NCI-H146 treated with DMSO at 0.1 percent for 48 hours (cell line): ENCODE measurements at regions not wholly inside any gene's neighbourhood (a gene's known extent, or its start where the extent isn't known, plus 50 kb on each side); places are given as distances from the start of the nearest gene placed in this dataset.
"Not testable (repeated sequence)": the region's sequence is repeated elsewhere in the genome, so short reads cannot be mapped to it uniquely, and the experiment has no call there.

Experiments used
- DNase-seq: peaks from one replicate; lab custom pipeline; 2025; ENCODE audit not compliant: unreplicated experiment; lab: John Stamatoyannopoulos, UW

DNA sequence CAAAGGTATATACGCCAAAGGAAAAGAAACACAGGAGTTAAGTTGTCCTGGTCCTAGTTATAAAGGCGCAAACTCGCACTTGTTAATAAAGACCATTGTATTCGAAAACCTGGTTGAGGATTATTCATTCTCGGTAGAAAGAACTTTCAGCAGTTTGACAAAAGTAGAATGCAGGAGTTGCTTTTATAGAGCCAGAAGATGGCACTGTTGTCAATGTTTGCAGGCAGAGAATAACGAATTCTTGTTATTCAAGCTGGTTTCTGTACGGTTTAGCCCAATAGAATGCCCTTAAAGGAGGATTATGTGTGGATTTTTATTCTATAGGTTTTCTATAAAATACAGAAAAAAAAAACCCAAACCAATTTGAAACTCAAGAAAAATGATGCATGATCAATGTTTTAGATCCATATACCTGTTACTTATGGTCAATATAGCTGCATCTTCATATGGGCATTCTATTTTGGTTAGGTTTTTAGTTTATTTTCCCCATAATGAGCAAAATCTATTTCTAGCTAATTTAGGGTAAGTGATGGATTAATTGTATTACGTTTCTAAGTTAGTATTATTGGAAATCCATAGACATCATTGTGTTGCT is 510.3 kb downstream of the PLCL1 start:
- peak; percentile 6 for DNase-seq

DNA sequence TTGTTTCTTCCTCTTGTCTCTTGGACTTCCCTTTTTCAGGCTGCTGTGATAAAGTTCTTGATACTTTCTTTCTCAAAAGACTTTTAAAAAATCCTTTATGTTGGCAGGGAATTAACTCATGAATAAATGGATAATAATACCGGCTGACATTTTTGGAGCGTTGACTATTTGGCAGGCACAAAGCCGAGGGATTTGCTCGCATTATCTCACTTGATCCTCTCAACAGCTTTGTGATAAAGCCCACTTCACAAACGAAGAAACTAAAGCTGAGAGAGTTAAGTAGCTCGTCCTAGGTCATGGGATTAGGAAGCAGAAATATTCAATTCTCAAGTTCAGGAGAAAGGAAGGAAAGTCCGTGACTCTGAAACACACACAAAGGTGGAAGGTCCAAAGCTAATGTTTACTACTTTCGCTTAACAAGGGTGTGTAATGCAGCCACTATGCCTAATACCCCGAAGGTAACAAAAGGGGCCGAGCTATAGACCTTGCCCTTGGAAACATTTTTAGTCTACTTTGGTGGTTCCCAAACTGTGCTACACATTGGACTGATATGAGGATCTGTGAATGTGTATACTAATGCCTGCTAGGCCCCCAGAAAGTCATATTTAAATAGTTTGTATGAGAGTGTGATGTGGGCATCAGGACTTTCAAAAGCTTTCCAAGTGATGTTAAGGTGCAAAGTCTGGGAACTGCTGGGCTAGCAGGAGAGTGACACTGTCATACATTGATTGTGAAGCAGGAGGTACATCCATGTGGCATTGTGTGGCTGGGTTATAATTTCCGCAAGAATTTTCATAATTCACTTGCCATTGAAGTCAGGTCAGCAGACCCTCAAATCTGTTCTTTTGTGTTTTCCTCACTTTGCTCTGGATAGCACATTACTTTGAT is 508.4 kb downstream of the PLCL1 start:
- no peak for DNase-seq

DNA sequence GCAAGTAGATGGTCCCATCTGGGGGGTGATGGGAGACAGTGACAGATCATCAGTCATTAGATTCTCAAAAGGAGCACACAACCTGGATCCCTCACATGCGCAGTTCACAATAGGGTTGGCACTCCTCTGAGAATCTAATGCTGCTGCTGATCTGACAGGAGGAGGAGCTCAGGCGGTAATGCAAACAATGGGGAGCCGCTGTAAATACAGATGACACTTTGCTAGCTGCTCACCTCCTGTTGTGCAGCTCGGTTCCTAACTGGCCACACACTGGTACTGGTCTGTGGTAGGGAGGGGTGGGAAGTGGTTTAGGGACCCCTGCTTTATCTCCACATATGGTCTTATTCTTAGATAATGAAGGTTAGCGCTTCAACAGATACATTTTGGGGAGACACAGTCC is 506.6 kb downstream of the PLCL1 start:
- no peak for DNase-seq

- no peak for DNase-seq
Observed at GRCh38 chr2:198309673-198310280, 505.4 kb downstream of the PLCL1 start.

- DNase-seq, result no peak
Observed at GRCh38 chr2:198309081-198309480, 504.7 kb downstream of the PLCL1 start.

GRCh38 chr2:198308368-198308767 is 504.0 kb downstream of the PLCL1 start:
- no peak for DNase-seq

- no peak for DNase-seq
Observed at GRCh38 chr2:198307093-198307492, 502.7 kb downstream of the PLCL1 start.

DNA sequence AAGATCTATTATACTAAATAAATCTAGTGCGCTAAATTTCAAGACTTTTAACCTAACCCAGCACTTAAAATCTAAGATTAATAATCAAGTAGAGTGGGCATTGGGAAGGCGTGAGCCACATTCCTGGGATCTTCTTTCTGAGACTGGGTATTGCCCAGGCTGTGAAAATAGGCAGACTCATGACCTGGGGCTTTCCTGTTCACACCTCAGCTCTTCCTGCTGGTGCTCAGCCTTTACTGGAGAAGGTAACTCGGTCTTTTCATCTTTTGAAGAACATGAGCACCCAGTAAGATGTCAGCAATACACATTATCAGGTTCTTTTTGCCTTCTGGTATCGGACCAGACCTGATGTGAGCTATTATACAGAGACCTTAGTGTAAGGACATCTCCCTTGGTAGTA is 500.5 kb downstream of the PLCL1 start:
- no peak for DNase-seq

DNA sequence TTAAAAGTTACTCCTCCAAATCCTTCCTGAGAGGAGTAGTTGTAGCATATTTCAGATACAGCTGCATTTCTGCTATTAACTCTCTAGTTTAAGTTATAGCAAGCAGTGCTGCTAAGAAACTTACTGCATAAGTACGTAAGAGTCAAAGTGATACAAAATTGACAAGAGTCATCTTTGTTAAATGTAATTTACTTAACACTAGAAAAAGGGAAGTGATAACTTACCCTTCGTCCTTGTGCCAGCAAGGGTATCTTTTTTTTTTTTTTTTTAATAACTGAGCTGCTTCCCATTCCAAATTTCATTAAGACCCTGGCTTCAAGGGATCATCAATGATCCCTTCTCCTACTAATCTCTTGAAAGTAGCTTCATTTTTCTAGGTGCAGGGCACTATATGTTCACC is 493.0 kb downstream of the PLCL1 start:
- DNase-seq, result no peak

DNA sequence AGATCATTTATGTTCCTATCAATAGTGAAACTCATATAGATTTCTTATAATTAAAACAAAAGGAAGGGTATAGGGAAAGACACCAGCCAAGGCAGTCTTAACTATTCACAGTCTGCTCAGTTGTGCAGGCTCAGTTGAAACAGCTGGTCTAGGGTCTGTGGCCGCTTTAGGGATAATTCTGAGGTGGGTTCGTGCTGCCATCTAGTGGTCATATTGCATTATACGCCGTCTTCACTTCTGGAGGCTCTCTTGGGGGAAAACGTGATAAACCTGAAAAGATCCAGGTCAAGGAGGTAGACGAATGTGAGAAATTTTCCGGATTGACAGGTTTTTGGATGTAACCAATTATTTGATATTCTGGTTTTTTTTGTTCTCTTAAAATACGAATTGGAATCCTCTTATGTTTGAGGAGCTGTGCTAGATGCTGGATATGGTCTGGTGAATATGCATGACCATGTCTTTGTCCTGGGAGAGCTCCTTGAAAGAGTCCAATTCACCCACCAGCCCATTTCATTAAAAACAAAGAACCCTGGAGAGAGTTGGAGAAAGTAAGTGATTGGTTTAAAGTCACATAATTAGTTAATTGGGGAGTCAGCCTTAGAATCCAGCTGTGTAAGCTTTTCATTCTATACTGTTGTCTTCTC is 492.4 kb downstream of the PLCL1 start:
- peak; percentile 7 for DNase-seq

DNA sequence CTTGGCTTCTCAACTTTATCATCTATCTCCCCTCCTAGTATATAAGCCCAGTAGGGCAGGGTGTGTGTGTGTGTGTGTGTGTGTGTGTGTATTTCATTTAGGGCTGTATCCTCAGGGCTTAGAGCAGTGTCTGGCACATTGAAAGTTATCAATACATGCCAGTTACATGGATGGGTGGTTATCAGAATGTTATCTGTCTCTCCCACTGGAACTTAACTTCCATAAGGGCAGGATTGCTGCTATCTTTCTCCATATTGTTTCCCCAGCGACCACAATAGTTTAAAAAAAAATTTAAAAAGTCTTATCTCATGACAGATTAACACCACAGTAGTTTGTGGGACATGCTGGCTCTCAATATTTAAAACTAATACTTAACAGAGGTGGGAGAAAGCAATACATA is 488.9 kb downstream of the PLCL1 start:
- DNase-seq, result no peak

DNA sequence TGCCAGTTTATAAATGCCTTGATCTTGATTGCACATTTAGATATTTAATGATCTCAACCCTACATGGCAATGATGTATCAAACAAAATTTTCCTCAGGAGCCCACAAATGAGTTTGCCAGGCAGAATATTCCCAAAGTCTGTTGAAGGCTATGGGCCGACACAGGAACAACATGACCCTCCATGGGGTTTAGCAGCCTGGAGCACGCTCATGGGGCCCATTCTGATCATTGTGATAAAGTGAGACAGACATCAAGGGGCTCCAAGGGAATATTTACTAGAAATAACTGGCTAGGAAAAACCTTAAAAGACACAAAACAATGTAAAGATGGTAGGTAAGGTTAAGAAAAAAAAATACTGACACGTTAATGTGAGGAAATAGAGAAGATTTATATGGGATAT is 485.4 kb downstream of the PLCL1 start:
- DNase-seq, result no peak

- no peak for DNase-seq
Observed at GRCh38 chr2:198287706-198288105, 483.3 kb downstream of the PLCL1 start.

- DNase-seq, result no peak
Observed at GRCh38 chr2:198285216-198285615, 480.8 kb downstream of the PLCL1 start.

GRCh38 chr2:198283146-198283545 is 478.8 kb downstream of the PLCL1 start:
- DNase-seq, result no peak

DNA sequence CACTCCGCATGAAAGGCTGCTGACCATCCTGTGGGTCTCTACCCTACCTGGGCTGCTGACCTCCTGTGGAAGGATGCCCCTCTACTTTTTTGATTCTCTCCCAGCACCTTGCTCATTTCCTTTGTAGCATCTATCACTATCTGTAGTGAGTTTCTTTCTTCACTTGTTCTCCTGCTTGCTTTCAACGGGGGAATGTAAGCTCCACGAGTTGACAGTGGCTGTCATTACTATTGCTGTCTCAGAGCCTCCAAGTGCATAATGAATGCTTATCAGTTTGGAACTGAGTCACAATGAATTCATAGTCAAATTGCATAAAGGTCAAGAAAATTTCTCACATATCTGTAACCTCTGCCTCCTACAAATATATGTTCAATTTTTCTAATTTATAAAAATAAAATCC is 477.7 kb downstream of the PLCL1 start:
- no peak for DNase-seq

- no peak for DNase-seq
Observed at GRCh38 chr2:198280145-198280544, 475.8 kb downstream of the PLCL1 start.

- no peak for DNase-seq
Observed at GRCh38 chr2:198279026-198279425, 474.6 kb downstream of the PLCL1 start.

- DNase-seq, result no peak
Observed at GRCh38 chr2:198277181-198277580, 472.8 kb downstream of the PLCL1 start.

DNA sequence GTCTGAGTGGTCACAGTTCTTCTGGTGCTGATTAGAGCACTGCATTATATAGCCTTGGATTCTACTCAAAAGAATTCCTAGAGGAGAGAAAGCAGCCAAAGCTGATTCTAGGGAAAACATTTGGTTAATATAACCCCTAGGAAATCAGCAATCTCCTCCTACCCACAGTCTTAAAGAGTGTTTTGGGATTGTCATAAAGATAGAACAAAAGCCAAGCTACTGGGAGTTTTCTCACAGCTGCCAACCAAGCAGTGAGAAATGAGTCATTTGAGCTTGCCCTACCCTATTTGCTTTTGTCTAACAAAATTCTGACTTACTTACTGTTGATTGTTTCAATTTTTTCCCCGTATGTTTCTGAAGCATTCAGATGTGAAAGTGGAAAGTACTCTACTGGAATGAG is 469.3 kb downstream of the PLCL1 start:
- no peak for DNase-seq

DNA sequence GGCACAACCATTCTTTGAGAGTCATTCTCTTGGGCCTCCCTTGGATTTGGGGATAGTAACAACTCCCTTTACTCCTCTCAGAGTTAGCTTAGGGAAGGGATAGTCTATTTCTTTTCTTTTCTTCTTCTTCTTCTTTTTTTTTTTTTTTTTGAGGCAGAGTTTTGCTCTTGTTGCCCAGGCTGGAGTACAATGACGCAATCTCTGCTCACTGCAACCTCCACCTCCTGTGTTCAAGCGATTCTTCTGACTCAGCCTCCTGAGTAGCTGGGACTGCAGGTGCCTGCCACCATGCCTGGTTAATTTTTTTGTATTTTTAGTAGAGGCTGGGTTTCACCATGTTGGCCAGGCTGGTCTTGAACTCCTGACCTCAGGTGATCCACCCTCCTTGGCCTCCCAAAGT is 465.8 kb downstream of the PLCL1 start:
- DNase-seq, result not testable (repeated sequence)

DNA sequence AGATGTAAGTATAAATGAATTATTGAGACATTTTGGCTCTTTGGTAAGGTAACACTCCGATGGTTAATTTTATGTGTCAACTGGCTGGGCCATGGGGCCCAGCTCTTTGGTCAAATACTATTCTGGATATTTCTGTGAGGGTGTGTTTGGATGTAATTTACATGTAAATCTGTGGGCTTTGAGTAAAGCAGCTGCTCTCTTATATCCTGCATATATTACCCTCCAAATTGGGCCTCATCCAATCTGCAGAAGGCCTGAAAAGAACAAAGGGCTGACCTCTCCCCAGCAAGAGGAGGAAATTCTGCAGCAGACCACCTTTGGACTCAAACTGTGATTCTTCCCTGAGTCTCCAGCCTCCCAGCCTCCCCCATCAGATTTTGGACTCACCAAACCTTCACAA is 464.1 kb downstream of the PLCL1 start:
- no peak for DNase-seq
